ENCODE measurements at regions not wholly inside any gene's neighbourhood (a gene's known extent, or its start where the extent isn't known, plus 50 kb on each side); places are given as distances from the start of the nearest gene placed in this dataset.

DNA sequence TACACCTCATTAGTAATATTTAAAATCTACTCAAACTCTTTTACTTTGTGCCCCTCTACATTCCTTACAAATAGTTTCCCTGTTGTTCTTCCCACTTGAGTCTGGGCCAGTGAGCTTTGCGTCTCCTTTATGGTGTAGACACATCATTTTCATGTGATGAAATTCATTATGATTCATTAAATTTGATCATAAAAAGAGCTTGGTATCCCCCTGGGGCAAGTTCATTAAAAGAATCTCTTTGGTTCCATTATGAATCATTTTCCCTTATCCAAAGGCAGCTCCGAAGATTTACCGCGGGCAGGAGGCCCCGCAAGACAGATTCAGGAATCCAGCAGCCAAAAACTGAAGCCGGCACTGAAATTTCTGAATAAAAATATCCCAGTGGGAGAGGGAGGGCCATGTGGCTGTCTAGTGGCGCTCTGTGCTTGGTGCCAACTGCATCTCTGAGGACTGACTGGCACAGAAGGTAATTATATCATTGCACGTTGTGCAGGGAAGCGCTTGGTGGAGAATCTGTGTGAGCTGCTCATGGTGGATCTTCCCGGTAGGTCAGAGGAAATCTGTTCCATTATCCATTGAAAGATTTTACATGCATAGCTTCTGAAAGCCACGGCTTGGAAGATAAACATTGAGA, 151.4 kb upstream of the PITRM1 start:
- no peak for TF ChIP-seq POLR2AphosphoS5 (IDR thresholded peaks at IDR 0.05; ENCODE audit: low read depth)
- no peak for TF ChIP-seq CTCF (IDR thresholded peaks at IDR 0.05; ENCODE audit: insufficient read depth, low read length)
- TF ChIP-seq GABPA (IDR thresholded peaks at IDR 0.05; ENCODE audit: low read depth) = no peak
